IPS-NIHi11 (cell line): ENCODE measurements at regions not wholly inside any gene's neighbourhood (a gene's known extent, or its start where the extent isn't known, plus 50 kb on each side); places are given as distances from the start of the nearest gene placed in this dataset.
"Not testable (repeated sequence)": the region's sequence is repeated elsewhere in the genome, so short reads cannot be mapped to it uniquely, and the experiment has no call there.

Source experiments
- DNase-seq: peaks from one replicate; pipeline ENCODE4 v3.0.0; 2012; ENCODE audit warnings: mixed read lengths, low spot score

DNA sequence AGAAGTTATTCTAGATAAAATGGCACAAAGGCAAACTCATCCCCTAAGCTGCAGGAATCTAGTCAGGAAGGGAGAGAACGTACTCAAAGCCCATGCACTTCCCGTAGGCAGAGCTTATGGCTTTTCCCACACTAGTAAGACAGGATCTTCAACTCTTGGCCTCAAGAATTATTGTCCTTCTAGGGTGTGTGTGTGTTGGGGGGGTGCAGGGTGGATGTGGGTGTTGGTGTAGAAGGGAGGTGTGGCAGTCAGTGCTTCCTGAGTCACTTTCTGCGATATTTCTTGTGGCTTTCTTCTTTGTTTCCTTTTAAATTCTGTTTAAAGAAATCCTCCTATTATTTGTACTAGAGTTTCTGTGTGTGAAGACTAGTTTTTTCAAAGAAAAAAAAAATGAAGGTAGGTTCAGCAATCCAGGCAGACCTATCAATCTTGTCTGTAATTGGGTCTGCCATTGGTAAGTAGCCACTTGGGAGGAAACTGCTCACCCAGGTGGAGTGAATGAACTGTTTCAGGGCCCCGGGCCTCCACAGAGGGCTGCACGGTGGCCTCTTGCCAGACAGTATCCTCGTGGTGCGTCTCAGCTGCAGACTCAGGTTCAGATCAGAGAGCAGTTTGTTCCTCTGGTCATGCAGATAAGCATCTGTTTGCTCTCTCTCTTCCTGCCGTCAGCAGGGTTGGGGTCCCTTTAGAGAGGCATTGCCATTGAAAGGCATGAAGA lies 131.9 kb downstream of the NPR3 start:
- DNase-seq = peak; percentile 16

DNA sequence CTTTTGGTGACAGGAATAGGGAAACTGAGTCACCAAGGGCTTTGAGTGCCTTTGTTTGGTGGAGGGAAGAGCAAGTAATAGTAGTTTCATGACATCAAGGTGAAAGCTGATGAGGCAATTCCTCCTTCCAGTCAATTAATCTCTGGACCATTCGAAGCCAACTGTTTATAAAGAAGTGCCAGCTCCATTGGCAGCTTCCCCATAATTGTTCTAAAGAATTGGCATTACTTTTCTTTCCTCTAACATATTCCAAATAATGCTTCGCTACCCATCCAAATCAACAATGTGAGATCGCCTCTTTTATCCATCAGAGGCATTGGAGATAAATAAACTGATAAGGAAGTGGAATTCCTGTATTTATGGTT lies 132.4 kb downstream of the NPR3 start:
- DNase-seq = no peak

DNA sequence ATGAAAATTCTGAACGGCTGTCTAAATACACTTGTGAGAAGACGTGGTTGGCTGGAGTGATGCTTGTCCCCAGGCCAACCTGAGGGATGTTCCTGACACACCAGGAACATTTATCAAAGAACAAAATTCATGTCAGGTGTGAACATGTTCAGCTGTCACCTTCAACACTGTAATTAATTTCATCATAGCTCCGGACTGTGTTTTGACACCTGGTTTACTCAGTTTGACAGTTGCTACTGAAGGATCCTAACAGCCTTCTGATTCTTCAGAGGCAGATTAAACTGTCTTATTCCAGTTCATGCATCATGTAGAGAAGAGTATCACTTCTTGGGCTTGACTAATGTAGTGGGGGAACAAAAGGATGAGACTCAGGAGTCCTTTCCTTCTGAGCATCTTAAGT lies 134.1 kb downstream of the NPR3 start:
- DNase-seq = no peak

DNA sequence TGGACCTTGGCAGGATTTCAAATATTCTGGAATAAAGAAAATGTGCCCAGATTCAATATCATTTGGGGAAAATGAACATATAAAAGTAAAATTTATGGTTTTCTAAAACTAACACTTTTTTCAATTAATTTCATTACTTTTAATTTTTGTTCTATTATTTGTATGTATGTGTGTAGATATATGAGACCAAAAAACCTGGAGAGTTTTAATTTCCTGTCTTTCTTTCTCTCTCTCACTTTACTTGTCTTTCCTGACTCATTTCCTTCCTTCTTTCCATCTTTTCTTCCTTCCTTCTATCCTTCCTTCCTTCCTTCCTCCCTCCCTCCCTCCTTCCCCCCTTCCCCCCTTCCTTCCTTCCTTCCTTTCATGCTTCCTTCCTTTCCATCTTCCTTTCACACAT lies 137.0 kb downstream of the NPR3 start:
- DNase-seq = no peak

DNA sequence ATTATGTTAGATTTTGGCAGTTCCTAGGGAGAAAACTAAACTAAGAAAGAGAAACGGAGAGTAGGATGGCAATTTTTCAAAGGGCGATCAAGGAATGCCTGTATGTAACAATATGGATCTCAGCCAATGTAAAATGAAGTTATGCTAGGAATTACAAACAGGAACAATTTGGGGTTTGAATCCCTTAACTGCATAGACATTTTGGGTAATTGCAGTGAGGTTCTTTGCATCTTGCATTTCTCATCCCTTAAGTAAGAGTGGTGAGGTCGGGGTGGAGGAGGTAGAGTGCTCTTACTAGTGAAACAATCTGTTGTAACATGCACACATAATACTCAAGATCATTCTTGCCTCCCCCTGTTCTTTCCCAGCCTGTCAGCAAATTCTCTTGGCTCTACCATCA lies 137.6 kb downstream of the NPR3 start:
- no peak for DNase-seq

DNA sequence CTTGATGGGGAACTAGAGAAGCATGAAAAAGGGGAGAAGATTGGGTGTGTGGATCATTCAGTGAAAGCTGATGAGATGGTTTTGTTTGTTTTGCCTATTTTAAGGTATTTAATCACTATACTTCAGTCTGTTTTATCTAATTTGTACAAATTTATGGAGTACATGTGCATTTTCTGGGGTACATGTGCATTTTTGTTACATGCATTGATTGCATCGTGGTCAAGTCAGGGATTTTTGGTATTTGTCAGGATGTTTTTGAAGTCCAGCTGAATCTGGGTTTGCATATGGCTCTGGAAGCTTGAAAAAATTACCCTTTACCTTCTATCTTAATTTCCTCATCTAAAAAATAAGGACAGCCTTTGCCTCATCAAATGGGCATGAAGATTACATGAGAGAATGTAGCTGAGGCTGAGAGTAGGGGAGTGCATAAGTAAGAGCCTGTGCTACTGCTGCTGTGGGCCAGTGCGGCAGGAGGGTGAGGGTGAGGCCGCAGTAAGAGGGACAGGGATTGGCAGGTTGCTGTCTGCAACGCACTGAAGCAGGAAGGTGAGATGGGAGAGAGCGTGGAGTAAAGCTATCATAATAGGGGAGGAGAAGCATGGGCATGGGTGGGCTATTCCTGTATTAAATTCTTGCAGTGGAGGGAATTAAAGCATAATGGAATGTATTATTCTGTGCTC lies 139.8 kb downstream of the NPR3 start:
- no peak for DNase-seq

DNA sequence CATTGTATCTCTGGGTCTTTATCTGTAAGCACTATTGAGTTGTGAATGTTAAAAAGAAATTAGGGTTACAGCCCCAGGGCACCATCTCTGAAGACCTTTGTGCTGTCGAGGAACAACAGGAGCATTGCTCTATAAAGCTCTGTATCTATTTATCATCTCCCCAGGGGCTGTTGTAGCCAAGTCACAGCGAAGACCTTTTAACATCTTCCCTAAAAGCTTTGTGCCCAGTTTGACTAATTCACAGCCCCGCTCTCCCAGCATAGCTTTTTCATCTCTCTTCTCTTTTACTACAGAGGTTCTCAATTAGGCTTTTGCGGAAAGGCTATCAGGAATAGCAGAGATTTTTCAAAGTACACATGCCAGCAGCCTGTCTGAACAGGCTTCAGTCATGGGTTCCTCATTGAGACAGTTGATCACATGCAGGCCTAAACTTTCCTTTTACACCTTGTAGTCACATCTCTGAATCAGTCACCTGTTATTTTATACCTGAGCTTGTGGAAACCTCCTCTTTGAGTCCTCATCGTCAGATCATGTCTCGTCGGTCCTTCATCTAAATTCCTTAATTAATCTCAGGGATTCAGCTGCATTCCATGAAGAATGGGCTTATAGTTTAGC lies 140.5 kb downstream of the NPR3 start:
- DNase-seq = no peak

DNA sequence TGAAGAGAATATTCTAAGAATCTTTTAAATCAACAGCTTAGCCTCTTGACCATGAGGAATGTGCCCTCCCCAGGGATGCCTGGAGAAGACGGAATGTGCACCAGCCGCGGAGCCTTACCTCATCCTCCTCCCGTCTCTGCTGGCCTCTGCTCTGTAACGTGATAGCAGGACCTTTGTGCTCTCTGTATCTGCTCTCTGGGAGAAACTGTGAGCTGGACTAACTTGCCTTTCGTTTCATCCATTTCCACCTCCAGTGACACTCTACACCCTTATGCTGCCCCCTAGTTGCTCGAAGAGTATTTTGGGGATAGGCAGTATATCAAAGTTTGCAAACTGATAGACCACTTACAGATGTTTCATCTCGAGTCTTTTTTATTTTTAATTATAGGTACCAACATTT lies 141.4 kb downstream of the NPR3 start:
- peak; percentile 61 for DNase-seq

DNA sequence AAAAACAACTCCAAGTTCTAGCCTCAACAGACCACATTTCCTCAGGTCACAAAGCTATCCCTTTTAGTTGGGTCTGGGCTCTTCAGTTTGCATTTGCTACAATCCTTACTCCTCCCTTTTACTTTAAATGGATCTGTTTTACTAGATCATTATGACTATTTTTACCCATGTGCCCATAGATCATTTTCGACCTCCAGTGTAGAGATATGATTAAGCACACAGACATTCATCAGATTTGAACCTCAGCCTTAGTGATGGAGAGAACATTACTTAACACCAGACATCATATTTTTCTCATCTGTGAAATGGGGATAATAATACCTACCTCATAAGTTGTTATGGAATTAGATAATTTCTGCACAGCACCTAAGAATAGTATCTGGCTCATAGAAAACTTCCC lies 141.9 kb downstream of the NPR3 start:
- DNase-seq = no peak

DNA sequence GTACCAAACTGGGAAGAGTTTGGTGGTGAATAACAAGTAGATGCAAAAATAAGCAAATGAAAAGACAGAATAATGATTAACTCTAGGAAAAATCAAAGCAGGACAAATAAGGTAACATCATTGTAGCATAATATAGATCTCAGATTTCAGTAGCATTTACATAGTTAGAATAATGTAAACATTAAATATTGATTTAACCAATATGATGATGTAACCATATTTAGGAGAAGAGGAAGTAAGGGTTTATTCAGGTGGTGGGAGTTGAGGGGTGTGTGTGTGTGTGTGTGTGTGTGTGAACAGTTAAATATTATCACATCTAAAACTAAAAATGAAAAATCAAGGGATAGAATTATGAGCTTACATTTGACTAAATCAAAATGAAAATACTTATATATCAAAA lies 143.4 kb downstream of the NPR3 start:
- no peak for DNase-seq

DNA sequence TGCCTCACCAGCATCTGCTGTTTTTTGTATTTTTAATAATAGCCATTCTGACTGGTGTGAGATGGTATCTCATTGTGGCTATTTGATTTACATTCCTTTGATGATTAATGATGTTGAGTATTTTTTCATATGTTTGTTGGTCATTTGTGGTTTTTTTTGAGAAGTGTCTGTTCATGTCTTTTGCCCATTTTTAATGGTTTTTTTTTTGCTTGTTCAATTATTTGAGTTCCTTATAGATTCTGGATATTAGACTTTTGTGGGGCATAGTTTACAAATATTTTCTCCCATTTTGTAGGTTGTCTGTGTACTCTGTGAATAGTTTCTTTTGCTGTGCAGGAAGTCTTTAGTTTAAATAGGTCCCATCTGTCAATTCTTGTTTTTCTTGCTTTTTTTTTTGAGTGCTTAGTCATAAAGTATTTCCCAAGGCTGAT lies 148.1 kb downstream of the NPR3 start:
- no peak for DNase-seq

DNA sequence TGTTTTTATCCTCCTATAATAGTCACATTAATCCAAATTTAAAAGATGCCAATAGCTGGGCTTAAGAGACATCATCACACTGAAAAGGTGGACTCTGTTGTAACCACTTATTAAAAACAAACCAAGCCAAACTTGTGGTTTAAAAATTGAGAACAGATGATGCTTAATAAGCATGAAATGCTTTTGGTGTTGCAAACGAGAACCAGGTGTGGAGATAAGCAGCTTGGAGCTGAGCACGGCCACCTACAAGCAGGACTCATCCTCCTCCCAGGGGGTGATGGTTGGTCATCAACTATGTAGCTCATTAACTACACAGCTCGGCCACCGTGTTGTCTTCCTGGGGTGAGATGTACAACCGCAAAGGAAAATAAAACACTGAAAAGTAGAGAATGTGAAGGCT lies 154.4 kb downstream of the NPR3 start:
- no peak for DNase-seq

DNA sequence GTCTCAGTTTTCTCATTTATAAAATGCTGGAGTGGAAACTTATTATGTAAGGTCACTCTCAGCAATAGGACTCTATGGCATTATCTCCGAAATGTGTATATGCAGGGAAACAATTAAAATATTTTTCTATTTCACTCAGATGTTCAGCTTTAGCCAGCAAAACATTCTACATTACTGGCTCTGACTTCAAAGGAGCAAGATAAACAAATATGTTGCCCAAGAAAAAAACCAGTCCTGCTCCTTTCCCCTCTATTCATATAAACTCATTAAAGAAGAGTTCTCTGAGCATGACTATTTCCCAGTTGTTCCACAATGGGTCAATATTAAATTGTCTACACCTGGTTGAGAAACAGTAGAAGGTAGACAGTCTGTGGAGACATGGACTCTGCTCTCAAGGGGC lies 155.0 kb downstream of the NPR3 start:
- DNase-seq = no peak

DNA sequence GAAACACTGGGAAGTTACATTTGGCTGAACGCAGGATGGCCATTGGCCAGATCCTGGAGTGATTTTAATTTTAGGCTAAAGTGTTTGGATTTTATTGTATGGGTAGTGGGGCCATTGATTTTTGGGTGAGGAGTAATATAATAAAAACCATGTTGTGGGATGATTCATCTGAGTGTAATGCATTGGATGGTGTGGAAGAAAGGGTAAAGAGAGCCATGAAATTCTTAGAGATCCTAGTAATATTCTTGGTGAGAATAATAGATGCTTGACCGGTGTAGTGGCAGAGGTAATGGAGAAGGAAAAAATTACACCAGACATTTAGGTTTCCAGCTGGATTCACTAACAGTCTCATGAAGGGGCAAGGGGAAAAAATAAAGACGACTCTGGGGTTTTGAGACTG lies 158.1 kb downstream of the NPR3 start:
- DNase-seq = no peak

DNA sequence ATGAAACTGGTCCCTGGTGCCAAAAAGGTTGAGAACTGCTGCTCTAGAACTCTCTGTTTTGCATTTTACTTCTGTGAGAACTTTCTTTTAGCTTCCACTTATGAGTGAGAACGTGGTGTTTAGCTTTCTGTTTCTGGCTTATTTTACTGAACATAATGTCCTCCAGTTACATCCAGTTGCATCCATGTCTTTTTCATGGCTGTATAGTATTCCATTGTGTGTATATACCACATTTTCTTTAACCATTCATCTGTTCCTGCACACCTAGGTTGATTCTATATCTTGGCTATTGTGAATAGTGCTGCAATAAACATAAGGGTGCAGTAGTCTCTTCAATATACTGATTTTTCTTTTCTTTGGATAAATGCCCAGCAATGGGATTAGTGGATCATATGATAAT lies 165.7 kb downstream of the NPR3 start:
- no peak for DNase-seq

DNA sequence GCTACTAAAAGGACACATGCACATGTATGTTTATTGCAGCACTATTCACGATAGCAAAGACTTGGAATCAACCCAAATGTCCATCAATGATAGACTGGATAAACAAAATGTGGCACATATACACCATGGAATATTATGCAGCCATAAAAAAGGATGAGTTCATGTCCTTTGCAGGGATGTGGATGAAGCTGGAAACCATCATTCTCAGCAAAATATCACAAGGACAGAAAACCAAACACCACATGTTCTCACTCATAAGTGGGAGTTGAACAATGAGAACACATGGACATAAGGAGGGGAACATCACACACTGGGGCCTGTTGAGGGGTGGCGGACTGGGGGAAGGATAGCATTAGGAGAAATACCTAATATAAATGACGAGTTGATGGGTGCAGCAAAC lies 168.2 kb downstream of the NPR3 start:
- not testable (repeated sequence) for DNase-seq

DNA sequence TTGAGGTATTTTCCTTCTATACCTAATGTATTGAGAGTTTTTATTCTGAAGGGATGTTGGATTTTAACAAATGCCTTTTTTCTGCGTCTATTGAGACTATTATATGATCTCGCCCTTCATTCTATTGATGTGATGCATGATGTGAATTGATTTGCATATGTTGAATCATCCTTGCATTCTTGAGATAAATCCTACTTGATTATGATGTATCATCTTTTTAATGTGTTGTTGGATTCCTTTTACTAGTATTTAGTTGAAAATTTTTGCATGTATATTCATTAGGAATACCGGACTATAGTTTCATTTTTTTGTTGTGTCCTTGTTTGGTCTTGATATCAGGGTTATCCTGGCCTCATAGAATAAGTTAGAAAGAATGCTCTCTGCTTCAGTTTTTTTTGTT lies 169.7 kb downstream of the NPR3 start:
- DNase-seq = no peak

DNA sequence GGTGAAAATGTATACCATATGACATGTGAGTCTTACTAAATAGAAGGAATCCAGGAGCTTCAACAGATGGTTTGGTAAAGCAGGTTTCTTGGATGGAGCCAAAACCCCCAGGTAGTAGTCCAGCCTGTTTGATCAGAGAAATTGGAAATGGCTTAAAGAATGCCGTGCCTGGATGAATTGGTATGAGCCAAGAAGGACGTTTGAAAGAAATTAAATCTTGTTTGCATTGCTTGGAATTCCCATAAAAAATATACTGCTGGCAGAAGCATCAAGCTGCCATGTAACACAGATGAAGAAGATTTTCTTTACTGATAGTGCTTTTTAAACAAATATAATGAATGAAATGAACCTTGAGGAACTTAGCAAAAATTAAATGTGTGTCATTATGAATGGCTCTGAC lies 176.3 kb downstream of the NPR3 start:
- DNase-seq = no peak

DNA sequence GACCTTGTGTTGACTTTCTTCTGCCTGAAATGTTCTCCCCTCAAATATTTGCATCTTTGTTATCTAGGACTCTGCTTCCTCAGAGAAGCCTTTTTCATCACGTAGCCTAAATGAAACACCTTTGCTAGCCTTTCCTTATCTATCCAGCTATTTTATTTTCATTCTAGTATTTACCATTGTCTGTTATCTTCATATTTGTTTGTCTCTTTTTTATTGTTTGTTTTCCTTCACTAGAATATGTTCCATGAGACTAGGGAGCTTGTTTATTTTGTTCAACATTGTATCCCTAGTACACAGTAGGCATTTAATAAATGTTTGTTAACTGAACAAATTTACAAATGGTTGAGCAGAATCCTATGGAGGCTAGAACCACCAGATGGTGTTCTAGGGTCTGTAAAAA lies 178.0 kb downstream of the NPR3 start:
- DNase-seq = no peak

DNA sequence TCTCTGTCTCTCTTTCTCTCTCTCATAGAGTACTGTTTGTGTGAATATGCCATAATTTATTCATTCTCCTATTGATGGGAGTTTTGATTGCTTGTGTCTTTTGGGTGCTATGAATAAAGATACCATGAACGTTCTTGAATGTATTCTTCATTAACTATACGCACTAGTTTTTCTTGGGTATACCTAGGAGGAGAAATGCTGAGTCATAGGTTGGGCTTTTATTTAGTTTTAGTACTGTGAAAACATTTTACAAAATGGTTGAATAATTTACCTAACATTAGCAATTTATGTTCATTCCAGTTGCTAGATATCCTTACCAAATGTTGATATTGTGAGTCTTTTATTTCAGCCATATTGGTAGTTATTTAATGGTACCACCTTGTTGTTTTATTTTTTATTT lies 192.5 kb downstream of the NPR3 start:
- no peak for DNase-seq

DNA sequence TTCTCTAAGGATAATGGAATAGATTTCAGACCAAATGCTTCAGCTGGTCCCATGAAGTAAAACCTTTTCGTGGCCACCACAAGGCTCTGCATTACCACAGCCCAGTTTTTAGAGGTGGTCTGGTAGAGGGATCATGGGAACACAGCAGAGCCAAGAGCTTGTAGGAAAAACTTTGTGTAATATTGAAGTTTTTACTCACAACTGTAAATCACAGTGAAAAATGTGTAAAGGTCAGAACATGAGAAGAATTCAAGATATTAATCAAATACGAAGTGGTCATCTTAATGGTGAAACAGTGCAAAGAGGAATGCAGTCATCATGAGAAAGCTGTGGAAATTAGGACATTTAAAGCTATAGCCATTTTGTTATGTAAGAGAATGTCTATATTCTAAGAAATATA lies 197.5 kb downstream of the NPR3 start:
- no peak for DNase-seq

DNA sequence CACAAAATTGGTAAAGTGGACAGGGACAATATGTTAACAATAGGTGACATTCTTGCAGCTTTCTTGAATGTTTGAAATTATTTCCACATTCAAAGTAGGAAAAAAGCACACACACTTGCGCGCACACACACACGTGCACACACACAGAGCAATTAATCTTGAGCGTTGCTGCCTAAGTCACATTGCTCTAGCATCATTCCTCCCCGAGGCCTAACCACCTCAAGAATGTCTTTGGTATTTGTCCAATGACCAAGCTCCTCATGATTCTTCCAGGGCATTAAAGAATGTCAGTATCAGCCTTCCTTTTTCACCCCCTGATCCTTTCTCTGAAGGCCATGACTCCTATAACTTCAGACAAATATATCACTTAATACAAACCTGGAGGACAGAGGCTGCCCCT lies 198.1 kb downstream of the NPR3 start:
- no peak for DNase-seq

DNA sequence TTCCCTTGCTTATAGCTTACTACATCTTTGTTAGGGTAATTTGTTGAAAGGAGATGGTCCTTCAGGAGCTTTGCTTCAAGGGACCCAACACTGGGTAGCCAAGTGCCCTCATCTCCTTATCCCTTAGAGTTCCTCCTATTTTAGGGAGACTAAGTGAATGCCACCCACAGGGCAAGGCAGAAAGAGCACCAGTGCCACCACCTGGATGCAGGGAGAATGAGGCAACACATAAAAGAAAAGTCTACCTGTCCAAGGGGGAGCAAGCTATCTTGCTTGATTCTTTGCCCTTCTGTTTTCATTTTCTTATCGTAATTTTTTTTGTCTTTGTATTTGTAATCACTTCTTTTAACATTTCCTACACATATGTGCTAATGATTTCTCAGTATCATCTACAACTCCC lies 205.5 kb downstream of the NPR3 start:
- peak; percentile 58 for DNase-seq

DNA sequence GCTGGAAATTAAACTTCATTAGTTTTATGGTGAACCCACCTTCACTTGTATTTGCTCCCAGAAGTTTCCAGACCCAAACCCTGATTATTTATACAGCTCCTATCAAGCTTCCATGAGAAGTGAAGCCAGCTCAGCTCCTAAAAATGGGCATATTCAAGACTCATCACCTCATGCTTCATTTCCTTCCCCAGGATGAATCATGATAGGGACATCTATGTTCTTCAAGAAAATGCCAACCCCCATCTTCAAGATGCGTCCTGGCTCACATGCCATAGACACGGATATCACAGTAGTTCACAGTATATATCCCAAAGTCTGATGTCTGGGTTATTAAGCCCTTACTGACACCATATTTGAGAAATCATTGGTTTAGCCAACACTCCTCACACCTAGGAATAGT lies 217.6 kb downstream of the NPR3 start:
- no peak for DNase-seq
